K562 (cell line): ENCODE measurements at regions not wholly inside any gene's neighbourhood (a gene's known extent, or its start where the extent isn't known, plus 50 kb on each side); places are given as distances from the start of the nearest gene placed in this dataset.

ENCODE experiments used
- ATAC-seq: fragments of 200-7000 bp; cut with Tn5 transposase; 3 replicates; pipeline ENCODE4 v1.9.1; 2020; ENCODE audit warnings: moderate library complexity
- BruUV-seq: library from RNA; stranded (reverse); fragments of 400-500 nt; replicated peaks from 2 replicates; lab custom pipeline; 2021; lab: Mats Ljungman, UMichigan
- CTCF ChIA-PET: fragments of 300-600 bp; formaldehyde crosslinking; extraction: SDS; loops from one replicate; lab custom pipeline; 2021; ENCODE audit warnings: low intra/inter-chr PET ratio; lab: Yijun Ruan, JAX
- POLR2A ChIA-PET: fragments of 300-600, 350-650 bp; sonication (Branson Sonifier 250); formaldehyde crosslinking; extraction: SDS; loops from one replicate; lab custom pipeline; 2021; ENCODE audit warnings: antibody characterized with exemption, inconsistent platforms; lab: Yijun Ruan, JAX
- DNase-seq, 4 experiments: peaks; one replicate each; pipeline versions ENCODE4 v3.0.0 to v3.0.0-alpha.2; 2011 to 2018; ENCODE audit warnings: low spot score in 3 of 4, mixed read lengths in 3 of 4; ENCODE audit errors: extremely low read depth in 1 of 4
- FAIRE-seq: peaks from 2 replicates; lab custom pipeline; 2011; peaks lifted over from hg19 to GRCh38; lab: Jason Lieb, UNC
- H2AFZ ChIP-seq: 2 replicates; pipeline ENCODE4 v1.6.0; 2011; ENCODE audit warnings: low read depth, low read length, control low read depth, inconsistent platforms
- H3K27ac ChIP-seq: fragments of 200-600 bp; 3 replicates; pipeline ENCODE4 v1.8.0; 2011; ENCODE audit warnings: low read depth, mild to moderate bottlenecking, control low read depth, inconsistent platforms, low read length, moderate library complexity, mixed read lengths; ENCODE audit errors: extremely low read depth
- H3K27me3 ChIP-seq, 2 experiments: fragments of 300-600 bp in 1 of 2; 2 replicates in 1 of 2; 3 replicates in 1 of 2; pipeline versions ENCODE4 v1.6.0 to v1.8.0; 2011; ENCODE audit warnings: inconsistent platforms in 2 of 2, low read length in 2 of 2, mild to moderate bottlenecking in 1 of 2, mixed read lengths in 1 of 2, moderate library complexity in 1 of 2; ENCODE audit not compliant: control insufficient read depth in 2 of 2, insufficient read depth in 2 of 2
- H3K36me3 ChIP-seq: fragments of 300-600 bp; 3 replicates; pipeline ENCODE4 v1.8.0; 2011; ENCODE audit warnings: mild to moderate bottlenecking, low read length, inconsistent platforms; ENCODE audit not compliant: control insufficient read depth, insufficient read depth
- H3K4me1 ChIP-seq, 2 experiments: fragments of 200-600 bp in 1 of 2; replicated peaks in 1 of 2; 2 replicates in 1 of 2; 3 replicates in 1 of 2; pipeline versions ENCODE4 v1.5.1 to v1.8.0; 2011; ENCODE audit warnings: inconsistent platforms in 2 of 2, low read length in 2 of 2, mild to moderate bottlenecking in 1 of 2, mixed read lengths in 1 of 2, moderate library complexity in 1 of 2; ENCODE audit not compliant: control insufficient read depth in 2 of 2, insufficient read depth in 2 of 2
- H3K4me2 ChIP-seq: 2 replicates; pipeline ENCODE4 v1.6.1; 2011; ENCODE audit warnings: low read length, control low read depth, inconsistent platforms, mixed read lengths; ENCODE audit not compliant: insufficient read depth
- H3K4me3 ChIP-seq: fragments of 200-600 bp; sonication (generic), shearing (Covaris generic); 2 replicates; pipeline ENCODE4 v1.5.1; 2016; ENCODE audit warnings: control low read depth, inconsistent platforms
- H3K79me2 ChIP-seq: fragments of 200-600 bp; 3 replicates; pipeline ENCODE4 v1.8.0; 2011; ENCODE audit warnings: low read length, inconsistent platforms; ENCODE audit not compliant: control insufficient read depth, insufficient read depth
- H3K9ac ChIP-seq, 2 experiments: 2 replicates each; pipeline versions ENCODE4 v1.6.0 to v1.6.1; 2011; ENCODE audit warnings: low read depth in 2 of 2, low read length in 2 of 2, control low read depth in 1 of 2, inconsistent platforms in 1 of 2, mild to moderate bottlenecking in 1 of 2, mixed read lengths in 1 of 2; ENCODE audit not compliant: insufficient read depth in 1 of 2
- H3K9me1 ChIP-seq: one replicate; pipeline ENCODE4 v1.6.0; 2011; ENCODE audit warnings: inconsistent platforms, mild to moderate bottlenecking, low read length, moderate library complexity; ENCODE audit not compliant: control insufficient read depth, insufficient read depth
- H3K9me3 ChIP-seq: replicated peaks from 2 replicates; pipeline ENCODE4 v1.5.1; 2011; ENCODE audit warnings: low read depth, low read length, inconsistent platforms; ENCODE audit not compliant: control insufficient read depth, insufficient read depth
- H4K20me1 ChIP-seq: replicated peaks from 2 replicates; pipeline ENCODE4 v1.6.1; 2011; ENCODE audit warnings: low read length, inconsistent platforms, mixed read lengths; ENCODE audit not compliant: control insufficient read depth, insufficient read depth
- CTCF ChIP-seq, 3 experiments: IDR thresholded peaks in 2 of 3; conservative IDR thresholded peaks in 1 of 3; 2 replicates each; pipeline ENCODE4 v1.5.1; 2011 to 2012; ENCODE audit warnings: low read length in 3 of 3, mild to moderate bottlenecking in 3 of 3, control low read depth in 2 of 3, improper control_type of control experiment in 1 of 3, inconsistent platforms in 1 of 3, low read depth in 1 of 3, mixed read lengths in 1 of 3, moderate library complexity in 1 of 3; ENCODE audit not compliant: insufficient read depth in 2 of 3
- MAX ChIP-seq: sonication (generic); formaldehyde crosslinking; IDR thresholded peaks from 2 replicates; pipeline ENCODE4 v1.9.0; 2022; ENCODE audit warnings: mild to moderate bottlenecking, missing genetic modification reagents
- MED1 ChIP-seq: sonication (generic); formaldehyde crosslinking; IDR thresholded peaks from 2 replicates; pipeline ENCODE4 v1.8.1; 2023; ENCODE audit warnings: missing genetic modification reagents, borderline replicate concordance
- TEAD1 ChIP-seq, 2 experiments: fragments of 450-650 bp in 1 of 2; sonication (generic) in 1 of 2; formaldehyde crosslinking; IDR thresholded peaks; 2 replicates each; pipeline versions ENCODE4 v1.4.0 to v1.8.0; 2020 to 2022; ENCODE audit warnings: mild to moderate bottlenecking in 2 of 2, missing genetic modification reagents in 1 of 2
- TEAD2 ChIP-seq: fragments of 450-650 bp; IDR thresholded peaks from 2 replicates; pipeline ENCODE4 v1.6.1; 2016; ENCODE audit warnings: missing genetic modification characterization, control low read depth, missing compliant biosample characterization
- TEAD4 ChIP-seq, 2 experiments: sonication (generic) in 1 of 2; formaldehyde crosslinking in 1 of 2; IDR thresholded peaks; 2 replicates each; pipeline versions ENCODE4 v1.6.1 to v1.8.0; 2012 to 2022; ENCODE audit warnings: borderline replicate concordance in 1 of 2, inconsistent platforms in 1 of 2, low read length in 1 of 2, mild to moderate bottlenecking in 1 of 2, missing genetic modification reagents in 1 of 2
- ZNF644 ChIP-seq: fragments of 200-800 bp; sonication (Bioruptor generic); IDR thresholded peaks from 2 replicates; pipeline ENCODE4 v1.6.1; 2016; ENCODE audit warnings: low read depth, missing genetic modification characterization, missing compliant biosample characterization
- WGBS: fragments of 100-300 bp; shearing (Covaris generic); methylation state at CpG from one replicate; pipeline ENCODE4 v1.1.6; 2016; ENCODE audit warnings: low coverage, mixed read lengths; ENCODE audit not compliant: insufficient coverage; ENCODE audit errors: missing lambda C conversion rate; 5-methylcytosine and 5-hydroxymethylcytosine counted together
- in situ Hi-C: fragments of 300-500 bp; cut with MboI; formaldehyde crosslinking; loops from 4 replicates; pipeline ENCODE4 v1.15.0; 2018; ENCODE audit warnings: inconsistent platforms, mixed read lengths
- intact Hi-C: fragments of 100-400 bp; cut with micrococcal nuclease; formaldehyde crosslinking; loops from 2 replicates; pipeline ENCODE4 v1.14.2; 2022

DNA sequence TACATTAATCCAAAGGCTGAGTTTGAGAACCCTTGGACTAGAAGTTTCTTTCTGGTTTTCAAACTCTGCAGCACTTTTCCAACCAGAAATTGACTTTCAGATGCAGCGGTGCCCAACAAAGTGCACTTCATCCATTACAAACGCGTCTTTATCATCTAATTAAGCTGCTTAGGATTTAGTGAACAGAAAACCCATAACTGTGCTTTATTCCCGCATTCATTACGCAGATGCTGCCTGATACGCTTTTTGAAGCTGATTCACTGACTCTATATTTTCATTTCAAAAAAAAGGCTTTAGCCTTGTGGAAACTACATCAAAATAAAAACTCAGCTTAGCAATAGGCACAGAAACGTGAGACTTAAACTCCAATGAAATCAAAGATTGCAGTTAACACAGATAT lies 69.8 kb upstream of the CTXND1 start:
- no peaks in the 10 kb centered on the region for H3K79me2 ChIP-seq
- no peak overlapping the region for H3K27ac ChIP-seq
- DNase-seq = no peak
- no TSS peak for BruUV-seq
- H3K4me1 ChIP-seq = no peaks in the 10 kb centered on the region
- CTCF ChIA-PET = no interaction called here
- no peaks in the 10 kb centered on the region for H3K36me3 ChIP-seq
- under 1% methylated on average over 7 of the region's 7 CpGs for WGBS
- H2AFZ ChIP-seq = no peak overlapping the region
- 0 out of 5 replicates have a peak, but pooled peaks cover 2 to 4% of the 10 kb centered on the region in 2 experiments for H3K27me3 ChIP-seq
- FAIRE-seq = no peak
- no peaks in the 10 kb centered on the region for H3K9me3 ChIP-seq
- no peak overlapping the region for H3K9ac ChIP-seq
- intact Hi-C loops = no loop called here
- no peak for TF ChIP-seq ZNF644 (tag)
- no peaks in the 10 kb centered on the region for H4K20me1 ChIP-seq
- POLR2A ChIA-PET = interaction anchor here (0.6 kb wide), 1 partner anchor 718 kb away, joined by 5 read pairs; no protein-coding TSS in a partner anchor
- in situ Hi-C loops = no loop called here
- no peak overlapping the region for H3K4me2 ChIP-seq
- no peak for ATAC-seq
- H3K4me3 ChIP-seq = no peak overlapping the region
- H3K9me1 ChIP-seq = no peaks in the 10 kb centered on the region

- no peak overlapping the region for H3K9ac ChIP-seq
- no peak overlapping the region for H3K4me3 ChIP-seq
- POLR2A ChIA-PET = no interaction called here
- DNase-seq = no peak
- TF ChIP-seq CTCF (IDR thresholded peaks at IDR 0.05 in 2 of 3, conservative IDR thresholded peaks at IDR 0.05 in 1 of 3; ENCODE audit: insufficient read depth in 2 of 3, low read depth in 1 of 3, low read length in 3 of 3) (0 out of 6 replicates have a peak, but pooled peaks of 1 of the 3 experiments have one; percentile 9), TEAD2 (tag) (peak; percentile 68; the same call in 1 of the 2 replicates), MAX (CRISPR knock-in tag) (no peak), MED1 (CRISPR knock-in tag) (no peak), TEAD1 (CRISPR knock-in tag; IDR thresholded peaks at IDR 0.05) (peak in 1 of 2 experiments; percentile 64; a peak in 1 of 4 replicates), TEAD4 (IDR thresholded peaks at IDR 0.05; ENCODE audit: low read length) (peak; percentile 71), TEAD4 (CRISPR knock-in tag; IDR thresholded peaks at IDR 0.05; ENCODE audit: borderline replicate concordance) (no peak)
- TF ChIP-seq, all 486 proteins: peak for 4
- intact Hi-C loops (no loop called here), in situ Hi-C loops (no loop called here)
- ATAC-seq = no peak
- Histone ChIP-seq H4K20me1 (no peaks in the 10 kb centered on the region), H3K27me3 (0 out of 5 replicates have a peak, but pooled peaks cover 0 to 2% of the 10 kb centered on the region in 2 experiments), H3K27ac (no peak overlapping the region), H3K4me1 (no peaks in the 10 kb centered on the region), H3K36me3 (no peaks in the 10 kb centered on the region), H2AFZ (no peak overlapping the region), H3K4me2 (no peak overlapping the region), H3K79me2 (no peaks in the 10 kb centered on the region), H3K9me1 (no peaks in the 10 kb centered on the region), H3K9me3 (no peaks in the 10 kb centered on the region; the same call in 1 of the 2 replicates)
- FAIRE-seq = no peak
- CTCF ChIA-PET = no interaction called here
- BruUV-seq = no TSS peak
- 5% methylated on average over 1 of the region's 1 CpG for WGBS
Observed at GRCh38 chr15:80323285-80323684, 71.3 kb upstream of the CTXND1 start.
